ENCODE measurements at regions not wholly inside any gene's neighbourhood (a gene's known extent, or its start where the extent isn't known, plus 50 kb on each side); places are given as distances from the start of the nearest gene placed in this dataset.

- no peak for DNase-seq
These were observed 301.8 kb upstream of the NFE2L3 start for GRCh38 chr7:25850216-25850615.

GRCh38 chr7:25850735-25851134 lies 301.3 kb upstream of the NFE2L3 start:
- peak; percentile 54 for DNase-seq

DNA sequence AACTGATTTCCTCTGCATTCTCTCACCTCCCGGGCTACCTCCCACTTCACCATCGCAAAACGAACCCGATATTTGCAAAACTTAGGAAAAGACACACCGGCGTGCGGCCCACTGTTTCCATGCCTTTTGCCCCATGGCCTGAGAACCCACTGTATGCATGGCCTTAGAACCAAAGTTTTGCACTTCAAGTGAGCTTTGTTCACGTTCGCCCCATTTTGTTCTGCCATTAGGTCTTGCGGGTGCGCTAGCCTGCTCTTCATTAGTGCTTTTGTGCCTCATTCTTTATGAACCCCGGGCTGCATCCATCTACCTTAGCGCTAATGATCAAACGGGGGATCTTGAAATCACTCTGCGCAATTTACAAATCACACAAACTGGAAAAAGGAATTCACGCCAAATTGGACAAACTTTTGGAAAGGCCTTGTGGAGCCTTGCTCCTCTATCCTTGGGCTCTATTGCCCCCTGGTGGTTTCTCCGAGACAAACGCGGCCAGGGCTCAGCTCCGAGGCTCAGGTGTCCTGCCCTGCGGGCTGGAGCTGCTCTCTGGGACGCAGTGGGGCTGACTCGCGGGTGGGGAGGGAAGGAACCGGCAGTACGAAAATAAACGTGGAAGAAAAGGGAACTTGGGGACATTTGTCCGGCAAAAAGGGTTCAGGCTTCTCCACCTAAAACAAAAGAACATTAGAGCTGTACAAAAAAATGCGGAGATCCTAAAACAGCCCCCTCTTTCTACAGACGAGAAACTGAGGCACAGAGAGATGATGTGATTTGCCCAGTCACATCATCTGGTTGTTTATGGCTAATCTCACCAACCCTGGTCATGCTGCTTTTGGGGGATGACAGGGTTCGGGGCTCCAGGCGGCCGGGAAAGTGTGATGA lies 300.4 kb upstream of the NFE2L3 start:
- DNase-seq, result peak; percentile 97

GRCh38 chr7:25852211-25852938 lies 299.6 kb upstream of the NFE2L3 start:
- DNase-seq, result peak; percentile 45

DNA sequence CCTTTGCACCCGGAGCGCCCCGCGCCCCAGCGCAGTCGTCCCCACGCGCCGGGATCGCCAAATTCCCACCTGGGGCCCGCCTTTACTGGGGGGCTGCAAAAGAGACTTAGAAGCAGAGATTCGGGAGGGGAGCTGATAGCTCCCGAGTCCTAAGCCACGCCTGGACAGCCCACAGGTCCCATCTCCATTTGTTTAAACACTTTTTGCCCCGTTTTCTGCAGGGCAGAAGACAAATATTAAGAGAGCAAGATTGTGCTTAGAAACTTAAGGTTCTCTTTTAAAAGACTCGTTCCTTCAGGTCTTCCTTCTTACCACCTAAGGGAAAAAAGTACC lies 299.1 kb upstream of the NFE2L3 start:
- DNase-seq, result peak; percentile 27

DNA sequence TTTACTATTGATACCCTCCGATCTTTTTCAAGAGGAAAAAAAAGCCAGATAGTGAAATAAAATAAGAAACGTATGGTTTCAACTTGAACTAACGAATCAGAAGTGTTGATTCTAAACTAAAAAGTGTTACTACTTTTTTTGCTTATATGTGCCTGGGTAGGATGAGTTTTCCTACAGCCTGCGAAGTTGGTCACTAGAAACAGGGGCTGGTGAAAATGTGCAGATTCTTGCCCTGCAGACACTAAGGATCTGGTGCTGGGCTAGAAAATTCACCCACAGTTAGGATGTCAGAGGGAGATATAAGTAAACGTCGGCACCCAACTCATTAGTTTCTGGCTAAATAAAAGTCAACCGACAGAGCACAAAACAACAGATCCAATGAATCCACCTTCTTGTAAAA lies 298.7 kb upstream of the NFE2L3 start:
- DNase-seq, result peak; percentile 22

DNA sequence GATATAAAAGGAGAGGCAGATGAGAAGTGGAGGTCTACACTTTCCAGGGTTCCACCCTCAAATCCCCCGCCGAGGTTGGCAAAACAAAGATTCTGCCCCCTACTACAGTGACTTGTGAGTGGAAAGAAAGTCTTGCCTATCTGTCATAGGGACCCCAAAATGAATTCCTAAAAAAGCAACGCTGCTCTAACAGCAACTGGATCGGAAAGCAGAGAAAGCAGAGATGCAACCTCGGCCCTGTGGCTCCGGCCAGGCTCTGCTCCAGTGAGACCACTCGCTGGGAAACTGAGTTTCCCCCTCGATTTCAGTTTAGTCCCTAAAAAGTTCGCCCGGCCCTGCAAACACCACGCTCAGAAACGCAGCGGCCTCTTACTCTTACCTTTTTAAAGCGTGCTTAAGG lies 297.9 kb upstream of the NFE2L3 start:
- no peak for DNase-seq

DNA sequence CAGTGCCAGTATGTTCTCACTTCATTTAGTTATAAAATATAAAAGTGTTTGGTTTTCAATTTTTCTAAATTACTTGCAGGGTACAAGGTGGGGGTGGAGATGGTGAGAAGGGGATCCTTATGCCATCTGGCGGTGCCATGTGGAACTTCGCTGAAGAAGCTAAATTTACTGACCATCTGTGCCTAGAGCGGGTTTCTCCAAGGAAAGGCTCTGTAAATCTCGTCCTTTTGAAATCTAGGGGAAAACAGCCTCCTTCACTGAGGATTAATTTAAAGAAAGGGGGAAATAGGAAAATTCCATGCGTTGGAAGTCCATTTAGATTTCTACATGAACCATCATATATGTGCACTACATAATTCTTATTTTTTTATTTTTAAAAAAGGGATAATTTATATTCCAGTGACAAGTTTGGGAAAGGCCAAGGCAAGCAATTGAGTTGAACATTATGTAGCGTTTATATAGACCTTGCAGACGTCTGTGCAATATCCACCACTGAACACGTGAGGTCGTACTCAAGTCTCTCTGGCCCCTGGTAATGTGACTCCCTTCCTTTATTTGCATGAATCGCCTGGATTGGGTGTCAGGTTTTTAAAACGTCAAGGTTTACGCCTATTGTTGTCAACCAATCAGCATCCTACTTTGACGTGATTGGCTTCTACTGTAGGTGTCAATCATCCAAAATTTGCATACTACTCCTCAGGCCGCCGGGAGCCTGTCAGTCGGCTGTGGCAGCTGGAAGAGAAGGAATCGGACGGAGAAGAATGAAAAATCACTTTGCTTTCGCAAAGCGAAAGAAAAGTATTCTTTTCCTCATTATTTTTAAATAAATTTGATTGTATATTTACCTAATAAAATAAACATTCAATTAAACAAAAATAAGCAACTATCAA lies 297.1 kb upstream of the NFE2L3 start:
- peak; percentile 99 for DNase-seq

DNA sequence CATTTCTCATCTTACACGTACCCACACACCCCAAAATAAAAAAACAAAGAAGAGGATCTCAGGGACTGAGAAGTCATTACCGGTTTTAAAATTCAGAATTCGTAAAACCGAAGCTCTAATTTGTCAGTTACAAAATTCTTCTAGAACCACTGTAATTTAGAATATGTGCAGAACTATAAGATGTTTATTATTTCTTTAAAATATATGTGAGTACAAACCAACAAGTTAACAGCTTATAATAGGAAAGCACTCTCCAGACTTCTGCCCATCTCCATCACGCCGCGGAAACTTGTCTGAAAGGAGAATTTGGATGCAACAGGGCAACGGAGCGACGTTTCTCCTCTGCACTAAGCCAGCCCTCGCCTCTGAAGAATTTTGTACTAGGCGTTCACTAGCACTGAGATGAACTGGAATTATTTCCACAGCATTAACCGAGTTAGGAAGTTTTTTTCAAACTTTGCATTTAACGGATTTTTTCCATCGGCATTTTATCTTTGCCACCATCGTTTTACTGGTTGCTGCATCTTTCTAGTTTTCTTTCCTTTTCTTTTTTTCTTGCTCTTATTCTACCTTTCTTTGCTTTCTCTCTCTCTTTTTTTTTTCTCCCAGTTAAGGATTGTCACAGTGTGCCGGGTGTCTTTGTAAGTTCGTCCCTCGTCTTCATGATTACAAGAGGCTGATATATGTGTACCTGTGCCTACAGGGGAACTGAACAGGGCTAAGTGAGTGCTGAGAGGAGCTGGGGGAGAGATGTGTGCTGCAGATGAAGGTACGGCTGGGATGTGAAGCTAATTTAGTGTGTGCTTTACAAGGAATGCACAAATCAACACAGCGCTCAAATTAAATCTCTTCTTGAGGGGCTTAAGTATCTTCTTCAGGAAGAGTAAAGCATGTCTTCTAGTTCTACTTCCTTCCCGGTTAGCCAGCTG lies 295.9 kb upstream of the NFE2L3 start:
- peak; percentile 75 for DNase-seq

GRCh38 chr7:25857376-25858067 lies 294.5 kb upstream of the NFE2L3 start:
- DNase-seq, result no peak

GRCh38 chr7:25858200-25858524 lies 293.8 kb upstream of the NFE2L3 start:
- DNase-seq, result no peak

GRCh38 chr7:25858525-25859411 lies 293.2 kb upstream of the NFE2L3 start:
- no peak for DNase-seq

DNA sequence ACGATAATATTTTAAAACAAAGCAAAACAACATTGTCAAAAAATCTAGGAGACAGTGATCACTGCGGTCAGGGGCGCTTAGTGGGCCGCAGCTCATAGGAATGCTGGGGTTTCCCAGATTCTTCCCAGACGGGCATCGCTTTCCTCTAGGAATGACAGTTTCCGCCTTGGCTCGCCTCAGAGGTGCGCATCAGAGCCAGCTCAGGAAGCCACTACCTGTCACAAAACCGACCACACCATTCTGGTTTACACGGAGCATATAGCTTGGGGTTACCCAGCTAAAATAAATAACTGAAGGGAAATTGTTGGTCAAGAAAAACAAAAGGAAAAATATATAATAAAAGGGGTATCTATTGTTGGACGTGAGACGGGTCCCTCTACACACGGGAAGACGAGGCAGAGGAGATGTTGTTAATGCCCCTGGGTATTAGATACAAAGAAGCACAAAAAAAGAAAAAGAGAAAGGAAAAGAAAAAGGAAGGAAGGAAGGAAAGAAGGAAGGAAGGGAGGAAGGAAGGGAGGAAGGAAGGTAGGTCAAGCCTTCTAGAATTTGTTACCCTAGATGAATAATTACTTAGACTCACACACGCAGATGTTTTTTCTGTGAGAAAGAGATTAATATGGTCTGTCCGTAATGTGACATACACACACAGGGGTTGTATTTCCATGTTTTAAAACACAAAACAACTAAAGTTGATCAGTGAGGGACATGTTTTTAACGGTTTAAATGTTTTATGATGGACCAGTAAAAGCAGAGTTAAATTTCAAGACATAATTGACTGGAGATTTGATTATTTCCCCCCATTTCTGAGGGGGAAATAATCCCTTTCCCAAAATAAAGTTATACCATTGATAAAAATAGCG lies 292.4 kb upstream of the NFE2L3 start:
- peak; percentile 8 for DNase-seq

- DNase-seq, result peak; percentile 60
These were observed 291.5 kb upstream of the NFE2L3 start for GRCh38 chr7:25860275-25861163.

DNA sequence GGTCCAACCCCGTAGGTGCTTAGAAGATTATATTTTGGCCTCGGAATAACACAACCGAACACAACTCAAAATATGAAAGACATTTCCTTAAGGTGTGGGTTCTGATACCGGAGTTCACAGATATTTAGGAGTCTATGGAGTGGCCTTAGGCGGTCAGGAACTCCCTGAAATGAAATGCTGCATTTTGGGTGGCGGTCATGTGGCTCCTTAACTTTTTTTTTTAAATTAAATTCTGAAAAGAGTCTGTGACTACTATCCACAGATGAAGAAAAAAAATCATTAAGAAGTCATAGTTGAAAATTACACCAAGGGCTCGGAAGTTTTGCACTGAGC lies 290.9 kb upstream of the NFE2L3 start:
- DNase-seq, result peak; percentile 44

- no peak for DNase-seq
These were observed 290.3 kb upstream of the NFE2L3 start for GRCh38 chr7:25861601-25862260.

- peak; percentile 99 for DNase-seq
These were observed 289.6 kb upstream of the NFE2L3 start for GRCh38 chr7:25862261-25863004.
